HepG2 (cell line): ENCODE measurements at regions not wholly inside any gene's neighbourhood (a gene's known extent, or its start where the extent isn't known, plus 50 kb on each side); places are given as distances from the start of the nearest gene placed in this dataset.

ENCODE experiments used
- ATAC-seq: fragments of 200-7000 bp; cut with Tn5 transposase; 3 replicates; pipeline ENCODE4 v1.9.1; 2020; ENCODE audit warnings: mild to moderate bottlenecking, moderate library complexity
- BruUV-seq: library from RNA; stranded (reverse); fragments of 400-500 nt; replicated peaks from 2 replicates; lab custom pipeline; 2021; lab: Mats Ljungman, UMichigan
- CTCF ChIA-PET: fragments of 300-600 bp; formaldehyde crosslinking; extraction: SDS; loops from one replicate; lab custom pipeline; 2021; ENCODE audit warnings: low total read pairs, inconsistent platforms, low intra/inter-chr PET ratio; lab: Yijun Ruan, JAX
- POLR2A ChIA-PET: fragments of 350-600 bp; sonication (Branson Sonifier 250); formaldehyde crosslinking; loops from one replicate; lab custom pipeline; 2020; ENCODE audit warnings: antibody characterized with exemption, inconsistent platforms; lab: Yijun Ruan, JAX
- DNase-seq: peaks from one replicate; pipeline ENCODE4 v3.0.0-alpha.2; 2015; ENCODE audit warnings: low spot score
- FAIRE-seq: peaks from 3 replicates; lab custom pipeline; 2011; peaks lifted over from hg19 to GRCh38; lab: Jason Lieb, UNC
- H2AFZ ChIP-seq: one replicate; pipeline ENCODE4 v1.6.1; 2011; ENCODE audit warnings: low read length, inconsistent platforms
- H3K27ac ChIP-seq: fragments of 300-600 bp; 3 replicates; pipeline ENCODE4 v1.8.0; 2011; ENCODE audit warnings: mixed run types, mild to moderate bottlenecking, mixed read lengths, low read length, inconsistent platforms; ENCODE audit not compliant: insufficient read depth; ENCODE audit errors: extremely low read length
- H3K27me3 ChIP-seq, 2 experiments: fragments of 200-600 bp in 1 of 2; 2 replicates in 1 of 2; 3 replicates in 1 of 2; pipeline versions ENCODE4 v1.6.0 to v1.8.0; 2011; ENCODE audit warnings: low read length in 2 of 2, mild to moderate bottlenecking in 2 of 2, moderate library complexity in 2 of 2, inconsistent platforms in 1 of 2; ENCODE audit not compliant: insufficient read depth in 2 of 2, control insufficient read depth in 1 of 2
- H3K36me3 ChIP-seq, 2 experiments: fragments of 200-600 bp in 1 of 2; replicated peaks in 1 of 2; 2 replicates in 1 of 2; 3 replicates in 1 of 2; pipeline versions ENCODE4 v1.5.1 to v1.8.0; 2011; ENCODE audit warnings: low read length in 2 of 2, inconsistent platforms in 1 of 2; ENCODE audit not compliant: insufficient read depth in 2 of 2, control insufficient read depth in 1 of 2
- H3K4me1 ChIP-seq: 2 replicates; pipeline ENCODE4 v1.5.1; 2012; ENCODE audit warnings: low read length, inconsistent platforms; ENCODE audit not compliant: insufficient read depth
- H3K4me2 ChIP-seq: 2 replicates; pipeline ENCODE4 v1.6.0; 2011; ENCODE audit warnings: low read depth, low read length, inconsistent platforms
- H3K4me3 ChIP-seq, 3 experiments: fragments of 200-600 bp in 1 of 3; sonication (generic), shearing (Covaris generic) in 1 of 3; replicated peaks in 1 of 3; 2 replicates each; pipeline ENCODE4 v1.5.1; 2011 to 2016; ENCODE audit warnings: low read length in 3 of 3, inconsistent platforms in 2 of 3, low read depth in 2 of 3, mild to moderate bottlenecking in 2 of 3, control low read depth in 1 of 3, mixed read lengths in 1 of 3; ENCODE audit not compliant: insufficient read depth in 1 of 3
- H3K79me2 ChIP-seq: one replicate; pipeline ENCODE4 v1.6.1; 2011; ENCODE audit warnings: low read length, inconsistent platforms; ENCODE audit not compliant: insufficient read depth
- H3K9ac ChIP-seq: 2 replicates; pipeline ENCODE4 v1.6.0; 2011; ENCODE audit warnings: mild to moderate bottlenecking, low read depth, low read length, inconsistent platforms; ENCODE audit not compliant: insufficient read depth
- H3K9me3 ChIP-seq: 2 replicates; pipeline ENCODE4 v1.5.1; 2012; ENCODE audit warnings: mild to moderate bottlenecking, low read length
- H4K20me1 ChIP-seq: 2 replicates; pipeline ENCODE4 v1.6.0; 2011; ENCODE audit warnings: inconsistent platforms, mild to moderate bottlenecking, low read length, moderate library complexity; ENCODE audit not compliant: insufficient read depth
- FIP1L1 ChIP-seq: fragments of 200-400 bp; formaldehyde crosslinking; IDR thresholded peaks from 2 replicates; pipeline ENCODE4 v1.6.1; 2018; ENCODE audit warnings: low read depth, mild to moderate bottlenecking, low read length, moderate library complexity, borderline replicate concordance; ENCODE audit not compliant: insufficient read depth
- FOXA3 ChIP-seq: IDR thresholded peaks from 2 replicates; pipeline ENCODE4 v1.6.1; 2016; ENCODE audit warnings: missing genetic modification reagents, missing compliant biosample characterization
- NR1H2 ChIP-seq: sonication (generic); formaldehyde crosslinking; IDR thresholded peaks from 2 replicates; pipeline ENCODE4 v1.8.1; 2022; ENCODE audit warnings: low read depth, missing genetic modification reagents, borderline replicate concordance
- PITX1 ChIP-seq: sonication (generic); formaldehyde crosslinking; IDR thresholded peaks from 2 replicates; pipeline ENCODE4 v1.5.1; 2020; ENCODE audit warnings: mild to moderate bottlenecking, missing genetic modification reagents
- REL ChIP-seq: sonication (generic); formaldehyde crosslinking; conservative IDR thresholded peaks from 2 replicates; pipeline ENCODE4 v1.8.0; 2022; ENCODE audit warnings: mild to moderate bottlenecking, missing genetic modification reagents, moderate library complexity
- REXO4 ChIP-seq: sonication (generic); formaldehyde crosslinking; IDR thresholded peaks from 2 replicates; pipeline ENCODE4 v1.8.0; 2022; ENCODE audit warnings: missing genetic modification reagents, mild to moderate bottlenecking, borderline replicate concordance
- ZFP1 ChIP-seq: IDR thresholded peaks from 2 replicates; pipeline ENCODE4 v1.6.1; 2016
- ZFP36L2 ChIP-seq: sonication (generic); formaldehyde crosslinking; IDR thresholded peaks from 2 replicates; pipeline ENCODE4 v1.4.0; 2020; ENCODE audit warnings: missing genetic modification reagents
- ZNF7 ChIP-seq: IDR thresholded peaks from 2 replicates; pipeline ENCODE4 v1.6.1; 2016; ENCODE audit warnings: missing biosample characterization, missing genetic modification reagents
- ZXDC ChIP-seq: sonication (generic); formaldehyde crosslinking; IDR thresholded peaks from 2 replicates; pipeline ENCODE4 v1.5.0; 2020; ENCODE audit warnings: mild to moderate bottlenecking, missing genetic modification reagents
- WGBS: methylation state at CpG from one replicate; pipeline ENCODE4 v1.1.6; 2017; ENCODE audit warnings: low lambda C conversion rate; 5-methylcytosine and 5-hydroxymethylcytosine counted together
- in situ Hi-C: cut with HindIII; loops from 2 replicates; pipeline ENCODE4 v1.10.0; 2017; ENCODE audit warnings: low pct_unique_long_range_greater_than_20kb; ENCODE audit not compliant: extremely low pct_ligation_motif_present
- intact Hi-C: fragments of 100-400 bp; cut with micrococcal nuclease; formaldehyde crosslinking; loops from one replicate; pipeline ENCODE4 v1.10.0; 2022; ENCODE audit not compliant: unreplicated experiment
- TF ChIP-seq, protein P1 (sequence below): sonication (generic); formaldehyde crosslinking; IDR thresholded peaks from 2 replicates; pipeline ENCODE4 v1.4.0; 2020; ENCODE audit warnings: missing genetic modification reagents
- TF ChIP-seq, protein P2 (sequence below): sonication (generic); formaldehyde crosslinking; IDR thresholded peaks from 2 replicates; pipeline ENCODE4 v1.8.0; 2022; ENCODE audit warnings: mild to moderate bottlenecking, missing genetic modification reagents; ENCODE audit not compliant: insufficient replicate concordance
- TF ChIP-seq, protein P3 (sequence below): sonication (generic); formaldehyde crosslinking; IDR thresholded peaks from 2 replicates; pipeline ENCODE4 v1.4.0; 2020; ENCODE audit warnings: missing genetic modification reagents

GRCh38 chr1:233730380-233730779 is 116.5 kb downstream of the KCNK1 start:
- ChIA-PET CTCF (no interaction called here), POLR2A (no interaction called here)
- FAIRE-seq (no peak), ATAC-seq (no peak), DNase-seq (no peak)
- Histone ChIP-seq H3K4me2 (no peak overlapping the region), H3K9me3 (no peaks in the 10 kb centered on the region), H3K79me2 (no peaks in the 10 kb centered on the region), H4K20me1 (no peaks in the 10 kb centered on the region), H2AFZ (no peak overlapping the region), H3K4me3 (no peak overlapping the region), H3K4me1 (no peaks in the 10 kb centered on the region), H3K36me3 (no peaks in the 10 kb centered on the region), H3K27ac (no peak overlapping the region), H3K27me3 (no peaks in the 10 kb centered on the region), H3K9ac (no peak overlapping the region)
- in situ Hi-C loops = no loop called here
- BruUV-seq = no TSS peak
- 31% methylated on average over 5 of the region's 5 CpGs for WGBS
- no peak for TF ChIP-seq ZFP1 (CRISPR knock-in tag)
- no peak for TF ChIP-seq ZFP36L2 (CRISPR knock-in tag)
- no peak for TF ChIP-seq PITX1
- no peak for TF ChIP-seq ZNF7 (CRISPR knock-in tag)
- no peak for TF ChIP-seq FIP1L1
- TF ChIP-seq, protein P1, sequence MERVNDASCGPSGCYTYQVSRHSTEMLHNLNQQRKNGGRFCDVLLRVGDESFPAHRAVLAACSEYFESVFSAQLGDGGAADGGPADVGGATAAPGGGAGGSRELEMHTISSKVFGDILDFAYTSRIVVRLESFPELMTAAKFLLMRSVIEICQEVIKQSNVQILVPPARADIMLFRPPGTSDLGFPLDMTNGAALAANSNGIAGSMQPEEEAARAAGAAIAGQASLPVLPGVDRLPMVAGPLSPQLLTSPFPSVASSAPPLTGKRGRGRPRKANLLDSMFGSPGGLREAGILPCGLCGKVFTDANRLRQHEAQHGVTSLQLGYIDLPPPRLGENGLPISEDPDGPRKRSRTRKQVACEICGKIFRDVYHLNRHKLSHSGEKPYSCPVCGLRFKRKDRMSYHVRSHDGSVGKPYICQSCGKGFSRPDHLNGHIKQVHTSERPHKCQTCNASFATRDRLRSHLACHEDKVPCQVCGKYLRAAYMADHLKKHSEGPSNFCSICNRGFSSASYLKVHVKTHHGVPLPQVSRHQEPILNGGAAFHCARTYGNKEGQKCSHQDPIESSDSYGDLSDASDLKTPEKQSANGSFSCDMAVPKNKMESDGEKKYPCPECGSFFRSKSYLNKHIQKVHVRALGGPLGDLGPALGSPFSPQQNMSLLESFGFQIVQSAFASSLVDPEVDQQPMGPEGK (CRISPR knock-in tag) = no peak
- TF ChIP-seq ZXDC (CRISPR knock-in tag) = no peak
- TF ChIP-seq, protein P2, sequence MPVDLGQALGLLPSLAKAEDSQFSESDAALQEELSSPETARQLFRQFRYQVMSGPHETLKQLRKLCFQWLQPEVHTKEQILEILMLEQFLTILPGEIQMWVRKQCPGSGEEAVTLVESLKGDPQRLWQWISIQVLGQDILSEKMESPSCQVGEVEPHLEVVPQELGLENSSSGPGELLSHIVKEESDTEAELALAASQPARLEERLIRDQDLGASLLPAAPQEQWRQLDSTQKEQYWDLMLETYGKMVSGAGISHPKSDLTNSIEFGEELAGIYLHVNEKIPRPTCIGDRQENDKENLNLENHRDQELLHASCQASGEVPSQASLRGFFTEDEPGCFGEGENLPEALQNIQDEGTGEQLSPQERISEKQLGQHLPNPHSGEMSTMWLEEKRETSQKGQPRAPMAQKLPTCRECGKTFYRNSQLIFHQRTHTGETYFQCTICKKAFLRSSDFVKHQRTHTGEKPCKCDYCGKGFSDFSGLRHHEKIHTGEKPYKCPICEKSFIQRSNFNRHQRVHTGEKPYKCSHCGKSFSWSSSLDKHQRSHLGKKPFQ (CRISPR knock-in tag) = no peak
- TF ChIP-seq REL (CRISPR knock-in tag) = no peak
- TF ChIP-seq NR1H2 (CRISPR knock-in tag) = no peak
- no peak for TF ChIP-seq FOXA3
- TF ChIP-seq REXO4 = no peak
- TF ChIP-seq, protein P3, sequence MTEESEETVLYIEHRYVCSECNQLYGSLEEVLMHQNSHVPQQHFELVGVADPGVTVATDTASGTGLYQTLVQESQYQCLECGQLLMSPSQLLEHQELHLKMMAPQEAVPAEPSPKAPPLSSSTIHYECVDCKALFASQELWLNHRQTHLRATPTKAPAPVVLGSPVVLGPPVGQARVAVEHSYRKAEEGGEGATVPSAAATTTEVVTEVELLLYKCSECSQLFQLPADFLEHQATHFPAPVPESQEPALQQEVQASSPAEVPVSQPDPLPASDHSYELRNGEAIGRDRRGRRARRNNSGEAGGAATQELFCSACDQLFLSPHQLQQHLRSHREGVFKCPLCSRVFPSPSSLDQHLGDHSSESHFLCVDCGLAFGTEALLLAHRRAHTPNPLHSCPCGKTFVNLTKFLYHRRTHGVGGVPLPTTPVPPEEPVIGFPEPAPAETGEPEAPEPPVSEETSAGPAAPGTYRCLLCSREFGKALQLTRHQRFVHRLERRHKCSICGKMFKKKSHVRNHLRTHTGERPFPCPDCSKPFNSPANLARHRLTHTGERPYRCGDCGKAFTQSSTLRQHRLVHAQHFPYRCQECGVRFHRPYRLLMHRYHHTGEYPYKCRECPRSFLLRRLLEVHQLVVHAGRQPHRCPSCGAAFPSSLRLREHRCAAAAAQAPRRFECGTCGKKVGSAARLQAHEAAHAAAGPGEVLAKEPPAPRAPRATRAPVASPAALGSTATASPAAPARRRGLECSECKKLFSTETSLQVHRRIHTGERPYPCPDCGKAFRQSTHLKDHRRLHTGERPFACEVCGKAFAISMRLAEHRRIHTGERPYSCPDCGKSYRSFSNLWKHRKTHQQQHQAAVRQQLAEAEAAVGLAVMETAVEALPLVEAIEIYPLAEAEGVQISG = no peak
- intact Hi-C loops = no loop called here
